ENCODE measurements at regions not wholly inside any gene's neighbourhood (a gene's known extent, or its start where the extent isn't known, plus 50 kb on each side); places are given as distances from the start of the nearest gene placed in this dataset.

DNA sequence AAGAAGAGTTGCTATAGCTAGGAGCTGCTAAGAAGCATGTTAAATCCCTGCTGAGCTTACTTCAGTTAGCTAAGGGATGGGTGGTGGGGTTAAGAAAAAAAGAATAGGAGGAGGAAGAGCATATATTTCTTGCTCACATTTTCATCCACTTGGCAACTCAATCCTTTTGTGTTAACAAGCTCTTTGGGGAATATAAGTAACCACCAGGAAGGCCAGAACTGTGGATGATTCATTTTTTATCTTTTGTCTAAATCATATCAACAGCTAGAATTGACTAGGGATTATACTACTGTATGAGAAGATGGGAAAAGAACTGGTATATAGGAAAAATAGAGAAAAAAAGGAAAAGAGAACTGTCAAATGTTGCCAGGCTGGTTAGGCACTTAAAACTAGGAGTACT is 555.3 kb upstream of the ARRDC3 start:
- Histone ChIP-seq H3K4me1 (ENCODE audit: insufficient read depth) (peaks cover 24% of the 10 kb centered on the region), H3K27ac (ENCODE audit: low read depth) (no peak overlapping the region), H3K4me2 (peak overlapping the region; percentile 33), H3K27me3 (ENCODE audit: insufficient read depth) (no peaks in the 10 kb centered on the region), H3K4me3 (no peak overlapping the region), H3K36me3 (ENCODE audit: insufficient read depth) (no peaks in the 10 kb centered on the region), H3K79me2 (replicated peaks; ENCODE audit: insufficient read depth) (no peaks in the 10 kb centered on the region), H3K9me2 (ENCODE audit: insufficient read depth) (peaks cover 8% of the 10 kb centered on the region), H2AFZ (peak overlapping the region; percentile 72; the same call in 1 of the 2 replicates), H4K20me1 (replicated peaks; ENCODE audit: insufficient read depth) (no peaks in the 10 kb centered on the region), H3F3A (replicated peaks; ENCODE audit: low read depth) (no peaks in the 10 kb centered on the region)
- no peaks in the 10 kb centered on the region for H3K36me3 Mint-ChIP-seq (ENCODE audit: low read depth)
- no peaks in the 10 kb centered on the region for H3K9me3 Mint-ChIP-seq
- no peak overlapping the region for H3K27ac Mint-ChIP-seq
- ATAC-seq = no peak
- H3K4me3 Mint-ChIP-seq = no peak overlapping the region
- peaks cover 33% of the 10 kb centered on the region for H3K4me1 Mint-ChIP-seq
- no peak for DNase-seq (ENCODE audit: low spot score)
- TF ChIP-seq NANOG (IDR thresholded peaks at IDR 0.05; ENCODE audit: borderline replicate concordance) = no peak
- TF ChIP-seq EZH2phosphoT487 (IDR thresholded peaks at IDR 0.05; ENCODE audit: unreplicated experiment) = no peak
- no peak for TF ChIP-seq STAT1 (IDR thresholded peaks at IDR 0.05; ENCODE audit: unreplicated experiment)
- no peak for TF ChIP-seq ZNF114 (CRISPR knock-in tag; IDR thresholded peaks at IDR 0.05)
- no peak for TF ChIP-seq EZH2 (IDR thresholded peaks at IDR 0.05; ENCODE audit: low read depth, unreplicated experiment)
- TF ChIP-seq REST (IDR thresholded peaks at IDR 0.05; ENCODE audit: unreplicated experiment) = no peak
- TF ChIP-seq ETS1 (IDR thresholded peaks at IDR 0.05) = no peak
- no peak for TF ChIP-seq CTCF (conservative IDR thresholded peaks at IDR 0.05; ENCODE audit: low read depth in 2 of 2)
- no peak for TF ChIP-seq ZNF331 (CRISPR knock-in tag; IDR thresholded peaks at IDR 0.05; ENCODE audit: low read depth)
- no peak for TF ChIP-seq JUNB (IDR thresholded peaks at IDR 0.05; ENCODE audit: unreplicated experiment)
- no peak for TF ChIP-seq POLR2AphosphoS5 (IDR thresholded peaks at IDR 0.05; ENCODE audit: low read depth)
- TF ChIP-seq, protein P1, sequence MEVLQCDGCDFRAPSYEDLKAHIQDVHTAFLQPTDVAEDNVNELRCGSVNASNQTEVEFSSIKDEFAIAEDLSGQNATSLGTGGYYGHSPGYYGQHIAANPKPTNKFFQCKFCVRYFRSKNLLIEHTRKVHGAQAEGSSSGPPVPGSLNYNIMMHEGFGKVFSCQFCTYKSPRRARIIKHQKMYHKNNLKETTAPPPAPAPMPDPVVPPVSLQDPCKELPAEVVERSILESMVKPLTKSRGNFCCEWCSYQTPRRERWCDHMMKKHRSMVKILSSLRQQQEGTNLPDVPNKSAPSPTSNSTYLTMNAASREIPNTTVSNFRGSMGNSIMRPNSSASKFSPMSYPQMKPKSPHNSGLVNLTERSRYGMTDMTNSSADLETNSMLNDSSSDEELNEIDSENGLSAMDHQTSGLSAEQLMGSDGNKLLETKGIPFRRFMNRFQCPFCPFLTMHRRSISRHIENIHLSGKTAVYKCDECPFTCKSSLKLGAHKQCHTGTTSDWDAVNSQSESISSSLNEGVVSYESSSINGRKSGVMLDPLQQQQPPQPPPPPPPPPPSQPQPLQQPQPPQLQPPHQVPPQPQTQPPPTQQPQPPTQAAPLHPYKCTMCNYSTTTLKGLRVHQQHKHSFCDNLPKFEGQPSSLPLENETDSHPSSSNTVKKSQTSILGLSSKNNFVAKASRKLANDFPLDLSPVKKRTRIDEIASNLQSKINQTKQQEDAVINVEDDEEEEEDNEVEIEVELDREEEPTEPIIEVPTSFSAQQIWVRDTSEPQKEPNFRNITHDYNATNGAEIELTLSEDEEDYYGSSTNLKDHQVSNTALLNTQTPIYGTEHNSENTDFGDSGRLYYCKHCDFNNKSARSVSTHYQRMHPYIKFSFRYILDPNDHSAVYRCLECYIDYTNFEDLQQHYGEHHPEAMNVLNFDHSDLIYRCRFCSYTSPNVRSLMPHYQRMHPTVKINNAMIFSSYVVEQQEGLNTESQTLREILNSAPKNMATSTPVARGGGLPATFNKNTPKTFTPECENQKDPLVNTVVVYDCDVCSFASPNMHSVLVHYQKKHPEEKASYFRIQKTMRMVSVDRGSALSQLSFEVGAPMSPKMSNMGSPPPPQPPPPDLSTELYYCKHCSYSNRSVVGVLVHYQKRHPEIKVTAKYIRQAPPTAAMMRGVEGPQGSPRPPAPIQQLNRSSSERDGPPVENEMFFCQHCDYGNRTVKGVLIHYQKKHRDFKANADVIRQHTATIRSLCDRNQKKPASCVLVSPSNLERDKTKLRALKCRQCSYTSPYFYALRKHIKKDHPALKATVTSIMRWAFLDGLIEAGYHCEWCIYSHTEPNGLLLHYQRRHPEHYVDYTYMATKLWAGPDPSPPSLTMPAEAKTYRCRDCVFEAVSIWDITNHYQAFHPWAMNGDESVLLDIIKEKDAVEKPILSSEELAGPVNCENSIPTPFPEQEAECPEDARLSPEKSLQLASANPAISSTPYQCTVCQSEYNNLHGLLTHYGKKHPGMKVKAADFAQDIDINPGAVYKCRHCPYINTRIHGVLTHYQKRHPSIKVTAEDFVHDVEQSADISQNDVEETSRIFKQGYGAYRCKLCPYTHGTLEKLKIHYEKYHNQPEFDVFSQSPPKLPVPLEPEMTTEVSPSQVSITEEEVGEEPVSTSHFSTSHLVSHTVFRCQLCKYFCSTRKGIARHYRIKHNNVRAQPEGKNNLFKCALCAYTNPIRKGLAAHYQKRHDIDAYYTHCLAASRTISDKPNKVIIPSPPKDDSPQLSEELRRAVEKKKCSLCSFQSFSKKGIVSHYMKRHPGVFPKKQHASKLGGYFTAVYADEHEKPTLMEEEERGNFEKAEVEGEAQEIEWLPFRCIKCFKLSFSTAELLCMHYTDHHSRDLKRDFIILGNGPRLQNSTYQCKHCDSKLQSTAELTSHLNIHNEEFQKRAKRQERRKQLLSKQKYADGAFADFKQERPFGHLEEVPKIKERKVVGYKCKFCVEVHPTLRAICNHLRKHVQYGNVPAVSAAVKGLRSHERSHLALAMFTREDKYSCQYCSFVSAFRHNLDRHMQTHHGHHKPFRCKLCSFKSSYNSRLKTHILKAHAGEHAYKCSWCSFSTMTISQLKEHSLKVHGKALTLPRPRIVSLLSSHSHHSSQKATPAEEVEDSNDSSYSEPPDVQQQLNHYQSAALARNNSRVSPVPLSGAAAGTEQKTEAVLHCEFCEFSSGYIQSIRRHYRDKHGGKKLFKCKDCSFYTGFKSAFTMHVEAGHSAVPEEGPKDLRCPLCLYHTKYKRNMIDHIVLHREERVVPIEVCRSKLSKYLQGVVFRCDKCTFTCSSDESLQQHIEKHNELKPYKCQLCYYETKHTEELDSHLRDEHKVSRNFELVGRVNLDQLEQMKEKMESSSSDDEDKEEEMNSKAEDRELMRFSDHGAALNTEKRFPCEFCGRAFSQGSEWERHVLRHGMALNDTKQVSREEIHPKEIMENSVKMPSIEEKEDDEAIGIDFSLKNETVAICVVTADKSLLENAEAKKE (CRISPR knock-in tag; IDR thresholded peaks at IDR 0.05) = no peak
- no peak for TF ChIP-seq CREB1 (CRISPR knock-in tag; IDR thresholded peaks at IDR 0.05; ENCODE audit: low read depth)
- peaks cover 3% of the 10 kb centered on the region for H3K27me3 Mint-ChIP-seq (ENCODE audit: insufficient read depth, low read depth, poor library complexity)

Measured in GM23338 (cell line).